Osteoblast (primary cell): ENCODE measurements at regions not wholly inside any gene's neighbourhood (a gene's known extent, or its start where the extent isn't known, plus 50 kb on each side); places are given as distances from the start of the nearest gene placed in this dataset.

Experiments used
- DNase-seq: peaks from one replicate; pipeline ENCODE4 v3.0.0; 2011; ENCODE audit warnings: low spot score, mixed read lengths; ENCODE audit not compliant: insufficient read length; ENCODE audit errors: missing footprints
- H2AFZ ChIP-seq: 2 replicates; pipeline ENCODE4 v1.6.0; 2011; ENCODE audit warnings: mild to moderate bottlenecking, low read length
- H3K27ac ChIP-seq: 2 replicates; pipeline ENCODE4 v1.5.1; 2011; ENCODE audit warnings: mild to moderate bottlenecking, low read depth, low read length, moderate library complexity
- H3K27me3 ChIP-seq: 2 replicates; pipeline ENCODE4 v1.6.0; 2012; ENCODE audit warnings: mild to moderate bottlenecking, control low read depth, inconsistent platforms, low read length, moderate library complexity; ENCODE audit not compliant: insufficient read depth
- H3K36me3 ChIP-seq: 2 replicates; pipeline ENCODE4 v1.5.1; 2011; ENCODE audit warnings: mild to moderate bottlenecking, low read length, control low read depth, moderate library complexity; ENCODE audit not compliant: insufficient read depth
- H3K4me1 ChIP-seq: 2 replicates; pipeline ENCODE4 v1.5.1; 2011; ENCODE audit warnings: mild to moderate bottlenecking, low read length, control low read depth, moderate library complexity; ENCODE audit not compliant: insufficient read depth
- H3K4me2 ChIP-seq: 2 replicates; pipeline ENCODE4 v1.6.0; 2011; ENCODE audit warnings: mild to moderate bottlenecking, low read length; ENCODE audit not compliant: insufficient read depth
- H3K4me3 ChIP-seq: fragments of 200-600 bp; sonication (generic); 3 replicates; pipeline ENCODE4 v1.5.1; 2012; ENCODE audit warnings: mild to moderate bottlenecking, low read length, inconsistent platforms; ENCODE audit not compliant: insufficient read depth
- H3K79me2 ChIP-seq: 2 replicates; pipeline ENCODE4 v1.6.0; 2012; ENCODE audit warnings: mild to moderate bottlenecking, low read length, control low read depth, inconsistent platforms; ENCODE audit not compliant: insufficient read depth
- H3K9me3 ChIP-seq: 2 replicates; pipeline ENCODE4 v1.5.1; 2011; ENCODE audit warnings: low read depth, low read length, control low read depth
- H4K20me1 ChIP-seq: 2 replicates; pipeline ENCODE4 v1.6.0; 2012; ENCODE audit warnings: mild to moderate bottlenecking, low read length, control low read depth; ENCODE audit not compliant: insufficient read depth
- TF ChIP-seq, protein P1 (sequence below): IDR thresholded peaks from 2 replicates; pipeline ENCODE4 v1.5.1; 2011; ENCODE audit warnings: mild to moderate bottlenecking, low read depth, low read length, moderate library complexity; ENCODE audit errors: extremely low read depth

GRCh38 chr13:22176968-22177520 lies 506.2 kb downstream of the FGF9 start:
- Histone ChIP-seq H2AFZ (no peak overlapping the region), H3K27ac (no peak overlapping the region), H3K36me3 (no peaks in the 10 kb centered on the region), H3K9me3 (no peaks in the 10 kb centered on the region), H3K4me3 (no peak overlapping the region), H3K79me2 (no peaks in the 10 kb centered on the region), H3K27me3 (no peaks in the 10 kb centered on the region), H3K4me2 (no peak overlapping the region), H3K4me1 (no peaks in the 10 kb centered on the region), H4K20me1 (no peaks in the 10 kb centered on the region)
- no peak for DNase-seq
- TF ChIP-seq, protein P1, sequence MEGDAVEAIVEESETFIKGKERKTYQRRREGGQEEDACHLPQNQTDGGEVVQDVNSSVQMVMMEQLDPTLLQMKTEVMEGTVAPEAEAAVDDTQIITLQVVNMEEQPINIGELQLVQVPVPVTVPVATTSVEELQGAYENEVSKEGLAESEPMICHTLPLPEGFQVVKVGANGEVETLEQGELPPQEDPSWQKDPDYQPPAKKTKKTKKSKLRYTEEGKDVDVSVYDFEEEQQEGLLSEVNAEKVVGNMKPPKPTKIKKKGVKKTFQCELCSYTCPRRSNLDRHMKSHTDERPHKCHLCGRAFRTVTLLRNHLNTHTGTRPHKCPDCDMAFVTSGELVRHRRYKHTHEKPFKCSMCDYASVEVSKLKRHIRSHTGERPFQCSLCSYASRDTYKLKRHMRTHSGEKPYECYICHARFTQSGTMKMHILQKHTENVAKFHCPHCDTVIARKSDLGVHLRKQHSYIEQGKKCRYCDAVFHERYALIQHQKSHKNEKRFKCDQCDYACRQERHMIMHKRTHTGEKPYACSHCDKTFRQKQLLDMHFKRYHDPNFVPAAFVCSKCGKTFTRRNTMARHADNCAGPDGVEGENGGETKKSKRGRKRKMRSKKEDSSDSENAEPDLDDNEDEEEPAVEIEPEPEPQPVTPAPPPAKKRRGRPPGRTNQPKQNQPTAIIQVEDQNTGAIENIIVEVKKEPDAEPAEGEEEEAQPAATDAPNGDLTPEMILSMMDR: no peak

GRCh38 chr13:22178878-22179277 lies 508.0 kb downstream of the FGF9 start:
- no peak overlapping the region for H3K4me2 ChIP-seq
- H3K4me1 ChIP-seq: no peaks in the 10 kb centered on the region
- H3K79me2 ChIP-seq: no peaks in the 10 kb centered on the region
- H3K27ac ChIP-seq: no peak overlapping the region
- no peak for DNase-seq
- H3K4me3 ChIP-seq: no peak overlapping the region
- H3K36me3 ChIP-seq: no peaks in the 10 kb centered on the region
- H4K20me1 ChIP-seq: no peaks in the 10 kb centered on the region
- TF ChIP-seq, protein P1: no peak
- H2AFZ ChIP-seq: no peak overlapping the region
- H3K27me3 ChIP-seq: no peaks in the 10 kb centered on the region
- no peaks in the 10 kb centered on the region for H3K9me3 ChIP-seq

DNA sequence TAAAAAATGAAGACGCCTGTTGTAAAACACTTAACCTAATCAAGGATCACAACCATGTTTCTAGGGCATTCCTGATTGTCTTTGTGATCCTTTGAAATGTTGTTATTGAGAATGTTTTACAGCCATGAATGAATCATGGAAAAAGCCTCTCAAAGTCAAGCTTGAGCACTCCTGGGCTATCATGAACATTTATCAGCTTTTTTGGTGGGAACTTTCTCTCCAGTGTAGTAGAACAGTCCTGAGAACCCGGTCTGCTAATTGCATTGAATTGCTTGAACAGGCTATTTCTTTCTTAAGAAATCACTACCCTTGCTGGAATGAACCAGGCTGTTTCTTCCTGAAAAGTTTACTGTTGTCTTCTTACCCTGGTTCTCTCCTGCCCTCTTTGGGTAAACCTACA lies 516.5 kb downstream of the FGF9 start:
- no peaks in the 10 kb centered on the region for H3K4me1 ChIP-seq
- no peak for DNase-seq
- no peaks in the 10 kb centered on the region for H3K79me2 ChIP-seq
- H4K20me1 ChIP-seq: no peaks in the 10 kb centered on the region
- no peak overlapping the region for H3K4me2 ChIP-seq
- peaks cover 3% of the 10 kb centered on the region for H3K9me3 ChIP-seq
- H3K36me3 ChIP-seq: no peaks in the 10 kb centered on the region
- no peak overlapping the region for H3K4me3 ChIP-seq
- no peak overlapping the region for H3K27ac ChIP-seq
- TF ChIP-seq, protein P1: no peak
- H3K27me3 ChIP-seq: no peaks in the 10 kb centered on the region
- no peak overlapping the region for H2AFZ ChIP-seq

GRCh38 chr13:22189176-22190048 lies 518.5 kb downstream of the FGF9 start:
- Histone ChIP-seq H3K4me2 (no peak overlapping the region), H3K36me3 (no peaks in the 10 kb centered on the region), H2AFZ (no peak overlapping the region), H3K4me3 (no peak overlapping the region), H3K4me1 (no peaks in the 10 kb centered on the region), H3K79me2 (no peaks in the 10 kb centered on the region), H3K27ac (no peak overlapping the region), H3K27me3 (no peaks in the 10 kb centered on the region), H3K9me3 (peaks cover 3% of the 10 kb centered on the region), H4K20me1 (no peaks in the 10 kb centered on the region)
- no peak for DNase-seq
- TF ChIP-seq, protein P1: no peak
